SK-N-SH treated with all-trans-retinoic acid at 6 μM for 48 hours (cell line): ENCODE measurements at regions not wholly inside any gene's neighbourhood (a gene's known extent, or its start where the extent isn't known, plus 50 kb on each side); places are given as distances from the start of the nearest gene placed in this dataset.

Source experiments
- ARNTL ChIP-seq: fragments of 450-650 bp; formaldehyde crosslinking; IDR thresholded peaks from 2 replicates; pipeline ENCODE4 v1.5.0; 2020; ENCODE audit warnings: low read depth, mild to moderate bottlenecking, moderate library complexity, borderline replicate concordance
- CSRNP3 ChIP-seq: fragments of 250-450 bp; sonication (Bioruptor Pico); IDR thresholded peaks from 2 replicates; pipeline ENCODE4 v1.5.1; 2021; ENCODE audit warnings: mild to moderate bottlenecking, moderate library complexity
- RARB ChIP-seq: fragments of 250-450 bp; sonication (Bioruptor Pico); IDR thresholded peaks from 2 replicates; pipeline ENCODE4 v1.8.0; 2021; ENCODE audit warnings: mild to moderate bottlenecking, moderate library complexity

- TF ChIP-seq ARNTL (CRISPR knock-in tag) (no peak), CSRNP3 (no peak), RARB (CRISPR knock-in tag) (no peak)
Observed at GRCh38 chr9:107694390-107694789, 204.8 kb upstream of the KLF4 start.
